Epidermal melanocyte (primary cell): ENCODE measurements at regions not wholly inside any gene's neighbourhood (a gene's known extent, or its start where the extent isn't known, plus 50 kb on each side); places are given as distances from the start of the nearest gene placed in this dataset.

Source experiments
- DNase-seq: peaks from one replicate; pipeline ENCODE4 v3.0.0; 2011; ENCODE audit warnings: low spot score; ENCODE audit not compliant: insufficient read length

- DNase-seq = no peak
Measured at GRCh38 chr5:54689411-54690251, 172.1 kb downstream of the SNX18 start.

GRCh38 chr5:54680998-54681397, 163.4 kb downstream of the SNX18 start:
- DNase-seq = no peak

- no peak for DNase-seq
Measured at GRCh38 chr5:54679686-54680085, 162.1 kb downstream of the SNX18 start.

- DNase-seq = no peak
Measured at GRCh38 chr5:54678737-54679136, 161.2 kb downstream of the SNX18 start.

- no peak for DNase-seq
Measured at GRCh38 chr5:54676481-54677340, 159.2 kb downstream of the SNX18 start.

- DNase-seq = no peak
Measured at GRCh38 chr5:54673523-54674225, 156.1 kb downstream of the SNX18 start.

- no peak for DNase-seq
Measured at GRCh38 chr5:54672871-54673270, 155.3 kb downstream of the SNX18 start.

GRCh38 chr5:54671681-54672080, 154.1 kb downstream of the SNX18 start:
- no peak for DNase-seq

GRCh38 chr5:54671111-54671531, 153.6 kb downstream of the SNX18 start:
- DNase-seq = no peak

GRCh38 chr5:54670281-54670680, 152.7 kb downstream of the SNX18 start:
- no peak for DNase-seq

GRCh38 chr5:54669845-54670244, 152.3 kb downstream of the SNX18 start:
- DNase-seq = no peak

- no peak for DNase-seq
Measured at GRCh38 chr5:54669285-54669684, 151.7 kb downstream of the SNX18 start.

- no peak for DNase-seq
Measured at GRCh38 chr5:54668096-54668495, 150.5 kb downstream of the SNX18 start.

GRCh38 chr5:54667136-54667535, 149.6 kb downstream of the SNX18 start:
- DNase-seq = no peak

- peak; percentile 57 for DNase-seq
Measured at GRCh38 chr5:54663866-54664265, 146.3 kb downstream of the SNX18 start.

GRCh38 chr5:54661111-54661510, 143.6 kb downstream of the SNX18 start:
- DNase-seq = no peak

- DNase-seq = no peak
Measured at GRCh38 chr5:54659700-54660131, 142.2 kb downstream of the SNX18 start.

- no peak for DNase-seq
Measured at GRCh38 chr5:54658010-54658409, 140.5 kb downstream of the SNX18 start.

GRCh38 chr5:54656261-54656728, 138.7 kb downstream of the SNX18 start:
- no peak for DNase-seq

GRCh38 chr5:54655761-54656160, 138.2 kb downstream of the SNX18 start:
- no peak for DNase-seq

- DNase-seq = no peak
Measured at GRCh38 chr5:54655266-54655665, 137.7 kb downstream of the SNX18 start.
